ENCODE measurements at regions not wholly inside any gene's neighbourhood (a gene's known extent, or its start where the extent isn't known, plus 50 kb on each side); places are given as distances from the start of the nearest gene placed in this dataset.
A peak's percentile ranks its signal among the peaks of the same experiment; 100 is the strongest.

- ATAC-seq, result no peak
- no peak for DNase-seq
- intact Hi-C loops (cut with micrococcal nuclease), result no loop called here
Measured at GRCh38 chr3:117886147-117886546, 1148.5 kb downstream of the IGSF11 start.

GRCh38 chr3:117887031-117887430 lies 1147.6 kb downstream of the IGSF11 start:
- no peak for DNase-seq
- ATAC-seq, result no peak
- intact Hi-C loops (cut with micrococcal nuclease), result no loop called here

GRCh38 chr3:117887901-117888300 lies 1146.7 kb downstream of the IGSF11 start:
- ATAC-seq, result no peak

GRCh38 chr3:117892431-117892841 lies 1142.2 kb downstream of the IGSF11 start:
- intact Hi-C loops (cut with micrococcal nuclease), result no loop called here
- ATAC-seq (peak; percentile 30), DNase-seq (no peak)

More at GRCh38 chr3:117887901-117888300, 1146.7 kb downstream of the IGSF11 start:
- intact Hi-C loops (cut with micrococcal nuclease), result no loop called here
- no peak for DNase-seq

- intact Hi-C loops (cut with micrococcal nuclease), result no loop called here
- no peak for ATAC-seq
- DNase-seq, result no peak
Measured at GRCh38 chr3:117893001-117893400, 1141.6 kb downstream of the IGSF11 start.

GRCh38 chr3:117893638-117894037 lies 1141.0 kb downstream of the IGSF11 start:
- DNase-seq (no peak), ATAC-seq (no peak)
- intact Hi-C loops (cut with micrococcal nuclease), result no loop called here

- DNase-seq, result no peak
- intact Hi-C loops (cut with micrococcal nuclease), result no loop called here
- no peak for ATAC-seq
Measured at GRCh38 chr3:117898722-117899522, 1135.7 kb downstream of the IGSF11 start.

GRCh38 chr3:117903226-117903625 lies 1131.4 kb downstream of the IGSF11 start:
- ATAC-seq (no peak), DNase-seq (peak; percentile 17)
- intact Hi-C loops (cut with micrococcal nuclease), result no loop called here

- DNase-seq, result no peak
- intact Hi-C loops (cut with micrococcal nuclease), result no loop called here
- ATAC-seq, result no peak
Measured at GRCh38 chr3:117910820-117911521, 1123.7 kb downstream of the IGSF11 start.

- intact Hi-C loops (cut with micrococcal nuclease), result no loop called here
- DNase-seq (no peak), ATAC-seq (no peak)
Measured at GRCh38 chr3:117912352-117912751, 1122.3 kb downstream of the IGSF11 start.

GRCh38 chr3:117914540-117915100 lies 1120.0 kb downstream of the IGSF11 start:
- no peak for ATAC-seq
- DNase-seq, result no peak
- intact Hi-C loops (cut with micrococcal nuclease), result no loop called here

GRCh38 chr3:117916839-117917238 lies 1117.8 kb downstream of the IGSF11 start:
- ATAC-seq (no peak), DNase-seq (no peak)
- intact Hi-C loops (cut with micrococcal nuclease), result no loop called here

- intact Hi-C loops (cut with micrococcal nuclease), result no loop called here
- DNase-seq (no peak), ATAC-seq (no peak)
Measured at GRCh38 chr3:117919621-117920020, 1115.0 kb downstream of the IGSF11 start.

GRCh38 chr3:117920253-117920898 lies 1114.3 kb downstream of the IGSF11 start:
- intact Hi-C loops (cut with micrococcal nuclease), result no loop called here
- ATAC-seq (no peak), DNase-seq (no peak)

- intact Hi-C loops (cut with micrococcal nuclease), result no loop called here
- ATAC-seq (no peak), DNase-seq (no peak)
Measured at GRCh38 chr3:117921411-117921810, 1113.2 kb downstream of the IGSF11 start.

- intact Hi-C loops (cut with micrococcal nuclease), result no loop called here
- no peak for ATAC-seq
- DNase-seq, result no peak
Measured at GRCh38 chr3:117922039-117922438, 1112.6 kb downstream of the IGSF11 start.

- intact Hi-C loops (cut with micrococcal nuclease), result no loop called here
- DNase-seq, result no peak
- no peak for ATAC-seq
Measured at GRCh38 chr3:117926819-117927218, 1107.8 kb downstream of the IGSF11 start.

- DNase-seq (no peak), ATAC-seq (no peak)
- intact Hi-C loops (cut with micrococcal nuclease), result no loop called here
Measured at GRCh38 chr3:117927825-117928224, 1106.8 kb downstream of the IGSF11 start.

GRCh38 chr3:117928836-117929235 lies 1105.8 kb downstream of the IGSF11 start:
- ATAC-seq, result no peak
- intact Hi-C loops (cut with micrococcal nuclease), result no loop called here
- no peak for DNase-seq

GRCh38 chr3:117932441-117932840 lies 1102.2 kb downstream of the IGSF11 start:
- intact Hi-C loops (cut with micrococcal nuclease), result no loop called here
- no peak for ATAC-seq
- DNase-seq, result no peak

All from left ventricle myocardium superior (tissue), 1 donor.